K562 (cell line): ENCODE measurements at regions not wholly inside any gene's neighbourhood (a gene's known extent, or its start where the extent isn't known, plus 50 kb on each side); places are given as distances from the start of the nearest gene placed in this dataset.
A peak's percentile ranks its signal among the peaks of the same experiment; 100 is the strongest.

Source experiments
- AFF4 ChIP-seq: sonication (generic); formaldehyde crosslinking; IDR thresholded peaks from 2 replicates; pipeline ENCODE4 v1.8.0; 2023; ENCODE audit warnings: mild to moderate bottlenecking, missing genetic modification reagents
- BCOR ChIP-seq: fragments of 450-650 bp; IDR thresholded peaks from 2 replicates; pipeline ENCODE4 v1.6.1; 2016
- CHD2 ChIP-seq: IDR thresholded peaks from 2 replicates; pipeline ENCODE4 v1.6.1; 2011; ENCODE audit warnings: low read depth, low read length
- CSDE1 ChIP-seq, 2 experiments: fragments of 450-650 bp; IDR thresholded peaks; 2 replicates each; pipeline ENCODE4 v1.6.1; 2016; ENCODE audit warnings: mild to moderate bottlenecking in 1 of 2
- DEAF1 ChIP-seq: fragments of 450-650 bp; formaldehyde crosslinking; IDR thresholded peaks from 2 replicates; pipeline ENCODE4 v1.4.0; 2020; ENCODE audit warnings: mild to moderate bottlenecking, moderate library complexity
- FUS ChIP-seq: fragments of 200-400 bp; formaldehyde crosslinking; optimal IDR thresholded peaks from 2 replicates; pipeline ENCODE3; 2017; ENCODE audit warnings: low read depth, low read length
- HDGF ChIP-seq: fragments of 450-650 bp; IDR thresholded peaks from 2 replicates; pipeline ENCODE4 v1.6.1; 2016
- NBN ChIP-seq: fragments of 450-650 bp; IDR thresholded peaks from 2 replicates; pipeline ENCODE4 v1.6.1; 2016; ENCODE audit warnings: low read depth, mild to moderate bottlenecking
- NFE2 ChIP-seq: IDR thresholded peaks from 2 replicates; pipeline ENCODE4 v1.6.1; 2014; ENCODE audit warnings: antibody characterized with exemption, low read depth
- NR2C2 ChIP-seq, 2 experiments: fragments of 200-800 bp in 1 of 2; sonication (Bioruptor generic) in 1 of 2; sonication (generic) in 1 of 2; formaldehyde crosslinking in 1 of 2; IDR thresholded peaks; 2 replicates each; pipeline versions ENCODE4 v1.6.1 to v1.8.0; 2016 to 2022; ENCODE audit warnings: mild to moderate bottlenecking in 1 of 2, missing compliant biosample characterization in 1 of 2, missing genetic modification characterization in 1 of 2, missing genetic modification reagents in 1 of 2
- NRF1 ChIP-seq, 2 experiments: fragments of 450-650 bp; IDR thresholded peaks in 1 of 2; conservative IDR thresholded peaks in 1 of 2; 2 replicates each; pipeline ENCODE4 v1.6.1; 2014; ENCODE audit warnings: mild to moderate bottlenecking in 2 of 2
- ZFX ChIP-seq: sonication (generic); formaldehyde crosslinking; IDR thresholded peaks from 2 replicates; pipeline ENCODE4 v1.8.0; 2022; ENCODE audit warnings: mild to moderate bottlenecking, missing genetic modification reagents, moderate library complexity
- ZNF518B ChIP-seq: fragments of 250-450 bp; sonication (Bioruptor Pico); IDR thresholded peaks from 2 replicates; pipeline ENCODE4 v1.5.0; 2021; ENCODE audit warnings: mild to moderate bottlenecking, moderate library complexity
- ZNF830 ChIP-seq: fragments of 250-450 bp; sonication (Bioruptor Pico); IDR thresholded peaks from 2 replicates; pipeline ENCODE4 v1.5.0; 2021; ENCODE audit warnings: mild to moderate bottlenecking
- TF ChIP-seq, protein P1 (sequence below), 2 experiments: fragments of 450-650 bp; IDR thresholded peaks; 2 replicates each; pipeline ENCODE4 v1.6.1; 2016
- TF ChIP-seq, protein P2 (sequence below): fragments of 450-650 bp; conservative IDR thresholded peaks from 2 replicates; pipeline ENCODE4 v1.6.1; 2016; ENCODE audit warnings: missing genetic modification characterization, low read depth, mild to moderate bottlenecking, control low read depth, missing compliant biosample characterization

- TF ChIP-seq ZFX (CRISPR knock-in tag): no peak
- TF ChIP-seq BCOR: no peak
- TF ChIP-seq NBN: no peak
- no peak for TF ChIP-seq CSDE1 (IDR thresholded peaks at IDR 0.05)
- TF ChIP-seq NR2C2 (CRISPR knock-in tag; IDR thresholded peaks at IDR 0.05): no peak
- peak; percentile 71; the same call in 1 of the 2 replicates for TF ChIP-seq NR2C2 (tag; IDR thresholded peaks at IDR 0.05)
- TF ChIP-seq CHD2: no peak
- TF ChIP-seq, protein P1, sequence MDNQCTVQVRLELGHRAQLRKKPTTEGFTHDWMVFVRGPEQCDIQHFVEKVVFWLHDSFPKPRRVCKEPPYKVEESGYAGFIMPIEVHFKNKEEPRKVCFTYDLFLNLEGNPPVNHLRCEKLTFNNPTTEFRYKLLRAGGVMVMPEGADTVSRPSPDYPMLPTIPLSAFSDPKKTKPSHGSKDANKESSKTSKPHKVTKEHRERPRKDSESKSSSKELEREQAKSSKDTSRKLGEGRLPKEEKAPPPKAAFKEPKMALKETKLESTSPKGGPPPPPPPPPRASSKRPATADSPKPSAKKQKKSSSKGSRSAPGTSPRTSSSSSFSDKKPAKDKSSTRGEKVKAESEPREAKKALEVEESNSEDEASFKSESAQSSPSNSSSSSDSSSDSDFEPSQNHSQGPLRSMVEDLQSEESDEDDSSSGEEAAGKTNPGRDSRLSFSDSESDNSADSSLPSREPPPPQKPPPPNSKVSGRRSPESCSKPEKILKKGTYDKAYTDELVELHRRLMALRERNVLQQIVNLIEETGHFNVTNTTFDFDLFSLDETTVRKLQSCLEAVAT (IDR thresholded peaks at IDR 0.05): no peak
- no peak for TF ChIP-seq ZNF830 (CRISPR knock-in tag)
- no peak for TF ChIP-seq ZNF518B
- TF ChIP-seq DEAF1 (CRISPR knock-in tag): 0 out of 2 replicates have a peak, but pooled peaks have one; percentile 23
- TF ChIP-seq HDGF: no peak
- no peak for TF ChIP-seq AFF4 (CRISPR knock-in tag)
- no peak for TF ChIP-seq FUS
- TF ChIP-seq, protein P2, sequence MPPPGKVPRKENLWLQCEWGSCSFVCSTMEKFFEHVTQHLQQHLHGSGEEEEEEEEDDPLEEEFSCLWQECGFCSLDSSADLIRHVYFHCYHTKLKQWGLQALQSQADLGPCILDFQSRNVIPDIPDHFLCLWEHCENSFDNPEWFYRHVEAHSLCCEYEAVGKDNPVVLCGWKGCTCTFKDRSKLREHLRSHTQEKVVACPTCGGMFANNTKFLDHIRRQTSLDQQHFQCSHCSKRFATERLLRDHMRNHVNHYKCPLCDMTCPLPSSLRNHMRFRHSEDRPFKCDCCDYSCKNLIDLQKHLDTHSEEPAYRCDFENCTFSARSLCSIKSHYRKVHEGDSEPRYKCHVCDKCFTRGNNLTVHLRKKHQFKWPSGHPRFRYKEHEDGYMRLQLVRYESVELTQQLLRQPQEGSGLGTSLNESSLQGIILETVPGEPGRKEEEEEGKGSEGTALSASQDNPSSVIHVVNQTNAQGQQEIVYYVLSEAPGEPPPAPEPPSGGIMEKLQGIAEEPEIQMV (tag): peak; percentile 7; the same call in 1 of the 2 replicates
- peak; percentile 81 for TF ChIP-seq NFE2
- TF ChIP-seq NRF1 (conservative IDR thresholded peaks at IDR 0.05 in 1 of 2, IDR thresholded peaks at IDR 0.05 in 1 of 2): 0 out of 4 replicates have a peak, but pooled peaks of 1 of the 2 experiments have one; percentile 5
Measured at GRCh38 chr3:72322264-72322976, 525.8 kb downstream of the SHQ1 start (continued).
